A204.1 (cell line): ENCODE measurements at regions not wholly inside any gene's neighbourhood (a gene's known extent, or its start where the extent isn't known, plus 50 kb on each side); places are given as distances from the start of the nearest gene placed in this dataset.

Experiments used
- FAIRE-seq: peaks from 2 replicates; lab custom pipeline; 2012; peaks lifted over from hg19 to GRCh38; lab: Jason Lieb, UNC

DNA sequence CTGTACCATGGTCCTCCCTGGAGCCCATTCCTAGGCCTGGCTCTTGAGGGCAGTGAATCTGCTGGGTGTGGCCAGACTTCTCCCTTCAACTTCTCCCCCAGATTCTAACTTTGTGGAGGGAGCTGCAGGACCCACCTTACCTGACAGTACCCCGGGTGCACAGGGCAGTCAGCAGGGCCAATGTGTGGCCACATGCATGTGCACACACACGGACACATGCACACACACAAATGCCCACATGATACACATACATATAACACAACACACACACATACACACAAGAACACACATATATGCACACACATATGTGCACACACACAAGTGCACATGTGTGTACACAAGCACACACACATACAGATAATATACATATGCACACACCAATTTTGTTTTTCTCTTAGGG is 300.0 kb upstream of the HS6ST1 start:
- FAIRE-seq: no peak

DNA sequence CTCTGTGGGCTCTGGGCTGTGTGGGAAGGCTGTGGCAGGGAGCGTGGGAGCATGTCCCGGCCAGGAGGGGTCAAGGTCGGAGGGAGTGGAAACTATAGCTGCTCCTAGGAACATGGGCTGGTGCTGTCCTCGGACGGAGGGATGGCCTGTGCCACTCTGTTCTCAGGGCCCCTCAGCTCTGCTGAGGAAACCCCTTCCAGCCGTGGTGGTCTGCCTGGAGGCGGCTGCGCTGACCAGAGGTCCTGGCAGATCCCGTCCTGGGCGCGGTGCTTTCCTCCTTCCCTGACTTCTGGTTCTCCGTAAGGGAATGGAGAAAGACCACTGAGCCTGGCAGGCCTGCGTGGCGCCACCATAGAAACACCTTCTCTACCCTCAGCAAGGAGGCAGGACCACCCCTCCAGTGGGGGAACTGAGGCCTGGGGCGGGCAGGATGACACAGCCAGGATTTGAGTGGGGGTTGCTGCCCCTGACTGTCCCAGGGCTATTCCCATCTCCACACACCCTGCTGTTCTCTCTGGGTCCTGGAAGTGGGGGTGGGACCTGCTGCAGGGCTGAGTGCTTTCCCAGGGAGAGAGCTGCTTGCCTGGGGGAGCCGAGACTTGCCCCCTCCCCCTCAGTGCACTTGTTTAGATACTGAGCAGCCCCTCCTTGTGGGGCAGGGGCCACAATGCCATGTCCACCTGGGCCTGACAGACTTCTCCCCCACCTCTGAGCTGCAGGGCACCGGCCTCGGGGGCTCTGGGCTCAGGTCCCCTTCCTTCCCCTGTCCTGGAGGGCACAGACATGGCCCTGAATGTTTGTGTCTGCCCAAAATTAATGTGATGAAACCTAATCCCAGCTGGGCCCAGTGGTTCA is 301.0 kb upstream of the HS6ST1 start:
- no peak for FAIRE-seq

- no peak for FAIRE-seq
Observed at GRCh38 chr2:128621074-128621473, 302.4 kb upstream of the HS6ST1 start.

DNA sequence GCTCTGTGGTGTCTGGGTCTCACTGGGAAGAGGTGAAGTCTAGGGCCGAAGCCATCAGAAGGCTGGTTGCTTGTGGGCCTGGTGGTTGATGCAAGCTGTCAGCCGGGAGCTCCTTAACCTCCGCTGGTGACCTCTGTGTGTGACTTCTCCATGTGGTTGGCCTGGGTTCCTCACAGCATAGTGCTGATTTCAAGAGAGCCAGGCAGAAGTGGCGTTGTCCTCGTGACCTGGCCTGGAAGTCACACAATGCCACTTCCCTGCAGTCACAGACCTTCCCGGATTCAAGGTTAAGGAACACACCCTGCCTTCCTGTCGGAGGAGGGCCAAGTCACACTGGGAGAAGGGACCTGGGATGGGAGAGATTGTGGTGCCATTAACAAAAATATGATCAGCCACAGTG is 303.7 kb upstream of the HS6ST1 start:
- FAIRE-seq: no peak

DNA sequence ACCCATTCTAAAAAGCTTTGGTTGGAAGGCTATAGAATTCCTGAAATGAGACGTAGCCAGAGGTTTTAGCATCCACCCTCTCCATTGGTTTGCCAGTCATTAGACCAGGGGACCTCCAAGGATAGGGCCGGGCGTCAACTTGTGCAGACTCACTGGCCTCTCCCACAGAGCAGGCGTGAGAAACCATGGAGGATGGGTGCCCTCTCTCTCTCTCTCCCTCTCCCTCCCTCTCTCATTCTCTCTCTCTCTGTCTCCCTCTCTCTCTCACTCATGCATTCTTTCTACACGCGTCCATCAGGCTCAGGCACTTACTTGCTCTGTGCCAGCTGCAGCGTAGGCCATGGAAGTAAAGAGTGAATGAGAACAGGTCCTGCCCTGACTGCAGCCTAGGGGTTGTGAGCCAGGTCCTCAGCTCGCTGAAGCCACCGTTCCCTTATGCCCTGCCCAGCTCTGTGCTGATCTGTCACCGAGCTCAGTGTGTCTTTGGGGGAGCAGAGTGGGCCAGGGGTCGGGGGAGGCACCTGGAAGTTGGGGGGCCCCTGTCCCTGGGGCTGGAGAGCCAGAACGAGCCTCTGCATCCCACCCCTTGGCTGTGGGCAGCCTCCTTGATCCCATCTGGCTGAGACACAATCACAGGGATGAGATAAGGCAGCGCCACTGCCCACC is 304.4 kb upstream of the HS6ST1 start:
- FAIRE-seq: no peak

DNA sequence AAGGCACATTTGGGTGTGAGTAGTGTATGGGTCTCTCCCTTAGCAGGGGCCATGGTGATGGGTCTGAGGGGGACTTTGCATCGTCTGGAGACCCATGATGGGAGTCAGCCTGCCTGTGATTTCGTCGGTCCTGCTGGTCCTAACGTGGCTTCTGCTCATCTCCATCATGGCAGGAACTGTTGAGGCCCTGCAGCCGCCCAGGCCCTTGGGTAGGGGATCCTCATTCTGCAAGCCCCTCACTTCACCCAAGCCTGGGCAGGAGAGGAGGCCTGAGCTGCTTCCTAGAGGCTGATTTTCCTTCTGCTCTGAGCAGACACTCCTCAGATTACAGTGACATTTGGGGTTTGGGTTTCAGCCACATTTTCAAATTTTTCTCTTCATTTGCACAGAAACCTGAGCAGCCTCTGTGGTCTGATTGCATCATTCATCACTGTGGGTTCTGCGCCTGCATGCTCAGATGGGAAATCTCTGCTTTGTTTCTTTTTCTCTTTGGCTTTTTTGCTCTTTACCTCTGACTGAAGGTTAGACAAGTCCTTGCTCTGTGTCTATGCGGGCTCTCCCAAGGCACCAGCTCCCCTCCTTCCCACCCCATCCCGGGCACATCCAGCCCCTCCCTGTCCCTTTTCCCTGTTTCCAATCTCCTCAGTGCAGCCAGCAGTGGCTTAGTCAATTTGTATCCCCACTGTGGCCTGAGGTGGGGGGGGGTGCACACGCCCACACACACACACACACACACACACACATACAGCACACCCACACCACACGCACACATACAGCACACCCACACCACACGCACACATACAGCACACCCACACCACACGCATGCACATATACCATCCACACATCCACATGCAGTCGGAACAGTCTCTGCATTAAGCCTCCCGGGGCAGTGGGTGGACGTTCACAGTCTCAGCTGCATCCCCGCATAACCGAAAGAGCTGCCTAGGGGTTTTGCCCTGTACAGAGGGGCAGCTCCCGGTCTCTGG is 305.4 kb upstream of the HS6ST1 start:
- FAIRE-seq: no peak

GRCh38 chr2:128624956-128625355 is 306.3 kb upstream of the HS6ST1 start:
- no peak for FAIRE-seq

DNA sequence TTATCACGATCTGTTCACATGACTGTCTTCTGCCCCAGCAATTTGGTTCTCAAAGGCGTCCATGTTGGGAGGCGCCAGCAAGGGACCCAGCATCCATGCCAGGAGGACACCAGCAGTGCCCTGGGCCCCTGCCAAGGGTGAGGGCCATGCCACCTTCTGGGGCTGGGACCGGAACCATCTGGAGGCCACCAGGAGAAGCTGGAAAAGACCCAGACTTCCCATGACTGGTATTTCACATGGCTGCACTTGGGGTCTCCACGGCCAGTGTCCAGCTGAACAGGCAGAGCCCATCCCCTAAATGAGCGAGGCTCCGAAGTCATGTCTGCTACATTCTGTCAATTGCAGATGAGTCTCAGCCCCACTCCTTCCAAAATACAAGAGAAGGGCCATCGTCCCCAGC is 306.8 kb upstream of the HS6ST1 start:
- no peak for FAIRE-seq

GRCh38 chr2:128625963-128626759 is 307.5 kb upstream of the HS6ST1 start:
- no peak for FAIRE-seq

DNA sequence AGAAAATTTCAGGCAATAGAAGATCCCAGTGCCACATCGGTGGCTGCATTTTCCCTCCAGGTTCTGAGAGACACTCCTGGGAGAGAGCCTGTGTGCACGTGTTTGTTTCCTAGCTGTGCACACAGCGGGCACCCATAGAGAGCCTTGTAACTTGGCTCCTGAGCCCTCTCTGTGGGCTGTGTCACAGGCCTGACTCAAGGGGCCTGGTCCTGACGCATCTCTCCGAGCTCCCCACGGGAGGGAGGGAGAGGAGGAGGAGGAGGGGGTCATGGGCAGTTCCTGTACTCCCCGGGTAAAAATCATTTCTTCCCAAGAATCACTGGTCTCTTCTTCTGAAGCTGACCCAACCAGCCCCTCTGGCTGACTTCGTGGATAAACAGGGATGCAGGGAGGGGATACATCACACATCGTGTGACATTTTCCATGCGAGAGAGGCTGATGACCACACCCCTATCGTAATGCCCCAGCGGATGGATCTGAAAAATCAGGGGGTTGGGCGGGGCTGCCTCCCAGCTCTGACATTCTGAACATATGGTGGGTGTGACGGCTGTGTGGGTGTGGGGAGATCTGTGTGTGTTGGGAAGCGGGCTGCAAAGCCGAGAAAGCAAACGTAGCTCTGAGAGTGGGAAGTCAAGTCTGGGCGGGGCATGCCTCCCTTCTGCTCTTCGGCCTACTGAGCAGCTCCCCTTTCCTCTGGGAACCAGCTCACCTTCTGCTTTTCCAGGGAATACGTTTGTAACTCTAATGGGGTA is 308.3 kb upstream of the HS6ST1 start:
- no peak for FAIRE-seq

- FAIRE-seq: no peak
Observed at GRCh38 chr2:128628206-128628605, 309.5 kb upstream of the HS6ST1 start.

GRCh38 chr2:128628996-128629395 is 310.3 kb upstream of the HS6ST1 start:
- FAIRE-seq: no peak

DNA sequence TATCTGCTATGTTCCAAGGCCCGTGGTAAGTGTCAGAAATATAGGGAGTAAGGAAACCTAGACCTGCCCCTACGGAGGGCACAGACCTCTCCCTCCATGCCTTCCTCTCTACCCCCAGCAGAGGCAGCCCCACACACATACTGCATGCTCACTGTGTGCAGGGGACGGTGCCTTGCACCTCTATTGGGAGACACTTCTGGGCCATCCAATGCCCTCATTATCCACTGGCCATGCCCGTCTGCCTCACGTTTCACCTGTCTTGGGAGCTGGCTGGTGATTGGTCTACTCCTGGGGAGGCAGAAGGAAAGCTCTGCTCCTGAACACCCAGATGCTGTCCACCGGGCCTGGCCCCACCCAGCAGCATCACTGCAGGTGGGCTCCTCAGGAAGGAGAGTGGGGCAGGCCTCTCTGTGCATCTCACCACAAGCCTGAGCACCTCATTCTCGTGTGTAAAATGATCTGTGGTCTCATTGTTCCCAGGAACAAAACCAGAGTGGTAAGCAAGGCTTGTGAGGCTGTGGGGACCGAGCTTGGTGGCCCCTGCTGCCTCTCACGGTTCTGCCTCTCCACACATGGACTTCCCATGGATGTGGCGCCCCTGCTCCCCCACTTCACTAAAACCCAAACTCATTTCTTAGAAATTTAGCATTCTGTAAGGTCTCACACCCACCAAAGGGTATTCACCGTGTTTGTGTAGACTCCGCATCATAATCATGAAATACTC is 312.5 kb upstream of the HS6ST1 start:
- no peak for FAIRE-seq

- no peak for FAIRE-seq
Observed at GRCh38 chr2:128631698-128632500, 313.2 kb upstream of the HS6ST1 start.

- FAIRE-seq: no peak
Observed at GRCh38 chr2:128632501-128632800, 313.8 kb upstream of the HS6ST1 start.

GRCh38 chr2:128633501-128633900 is 314.8 kb upstream of the HS6ST1 start:
- no peak for FAIRE-seq

GRCh38 chr2:128635361-128635900 is 316.8 kb upstream of the HS6ST1 start:
- FAIRE-seq: no peak

DNA sequence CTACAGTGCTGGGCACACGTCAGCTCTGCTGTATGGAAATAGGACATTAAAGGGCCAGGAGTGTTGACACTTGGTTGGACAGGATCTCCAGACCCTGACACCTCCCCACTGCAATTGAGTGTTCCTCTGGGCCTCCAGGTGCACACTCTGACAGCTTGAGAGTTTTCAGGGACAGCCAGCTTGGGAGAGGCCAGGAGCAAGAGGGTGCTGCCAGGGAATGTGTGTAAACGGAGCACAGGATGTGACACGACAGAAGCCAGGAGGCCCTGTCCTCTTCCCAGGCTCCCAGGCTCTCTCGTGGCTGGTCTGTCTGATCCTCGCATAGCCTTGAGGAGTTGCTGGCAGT is 318.1 kb upstream of the HS6ST1 start:
- FAIRE-seq: no peak

DNA sequence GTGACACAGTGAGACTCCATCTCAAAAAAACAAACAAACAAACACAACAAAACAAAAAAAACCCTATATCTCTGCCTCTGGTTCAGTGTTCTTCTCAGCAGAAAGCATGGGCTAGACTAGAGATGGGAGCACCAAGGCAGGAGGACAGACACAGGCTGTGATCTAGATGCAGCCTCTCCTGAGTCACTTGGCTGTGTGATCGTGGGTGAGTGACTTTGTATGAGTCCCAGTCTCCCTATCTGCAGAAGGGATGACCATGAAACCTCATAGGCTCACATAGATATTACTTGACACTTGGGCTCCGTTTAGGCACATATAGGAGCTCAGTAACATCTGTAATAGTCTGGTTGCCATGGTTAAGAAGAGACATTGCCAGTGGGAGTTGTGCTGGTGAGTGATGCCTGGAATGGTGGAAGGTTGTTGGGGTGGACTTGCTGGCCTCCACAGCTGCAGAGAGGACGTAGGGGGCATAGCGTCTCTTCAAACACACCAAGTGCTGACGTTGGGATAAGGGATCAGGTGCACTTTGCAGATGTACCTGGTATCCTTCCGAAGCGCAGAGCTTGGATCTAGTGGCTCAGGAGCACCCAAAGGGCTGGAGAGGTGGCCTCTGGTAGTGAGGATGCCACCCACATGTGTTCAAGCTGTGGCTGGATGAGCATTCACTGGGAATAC is 318.9 kb upstream of the HS6ST1 start:
- no peak for FAIRE-seq
